LNCaP clone FGC (cell line): ENCODE measurements at regions not wholly inside any gene's neighbourhood (a gene's known extent, or its start where the extent isn't known, plus 50 kb on each side); places are given as distances from the start of the nearest gene placed in this dataset.
"Not testable (repeated sequence)": the region's sequence is repeated elsewhere in the genome, so short reads cannot be mapped to it uniquely, and the experiment has no call there.

ENCODE experiments used
- DNase-seq: peaks from one replicate; pipeline ENCODE4 v3.0.0-alpha.2; 2011; ENCODE audit warnings: low read depth
- H3K4me3 ChIP-seq: 2 replicates; pipeline ENCODE4 v1.5.1; 2011; ENCODE audit warnings: mild to moderate bottlenecking, low read depth, low read length, control low read depth
- CTCF ChIP-seq: IDR thresholded peaks from 2 replicates; pipeline ENCODE4 v1.5.1; 2012; ENCODE audit warnings: mild to moderate bottlenecking; ENCODE audit not compliant: control insufficient read depth, insufficient read depth; ENCODE audit errors: extremely low read depth

- no peak for DNase-seq
- no peak overlapping the region for H3K4me3 ChIP-seq
- no peak for TF ChIP-seq CTCF
Measured at GRCh38 chr11:50170115-50170514, 137.4 kb downstream of the OR4C45 start.

GRCh38 chr11:50174189-50174588 lies 141.5 kb downstream of the OR4C45 start:
- no peak for DNase-seq
- no peak overlapping the region for H3K4me3 ChIP-seq
- TF ChIP-seq CTCF, result peak; percentile 36

GRCh38 chr11:50174975-50175374 lies 142.3 kb downstream of the OR4C45 start:
- no peak for TF ChIP-seq CTCF
- H3K4me3 ChIP-seq, result no peak overlapping the region
- no peak for DNase-seq

- no peak for TF ChIP-seq CTCF
- no peak for DNase-seq
- no peak overlapping the region for H3K4me3 ChIP-seq
Measured at GRCh38 chr11:50178737-50179136, 146.1 kb downstream of the OR4C45 start.

- DNase-seq, result no peak
- no peak overlapping the region for H3K4me3 ChIP-seq
- no peak for TF ChIP-seq CTCF
Measured at GRCh38 chr11:50181334-50181733, 148.7 kb downstream of the OR4C45 start.

GRCh38 chr11:50182486-50182885 lies 149.8 kb downstream of the OR4C45 start:
- DNase-seq, result no peak
- no peak overlapping the region for H3K4me3 ChIP-seq
- TF ChIP-seq CTCF, result no peak

- not testable (repeated sequence) for DNase-seq, H3K4me3 ChIP-seq
Measured at GRCh38 chr11:50183170-50183569, 150.5 kb downstream of the OR4C45 start.

- H3K4me3 ChIP-seq, result no peak overlapping the region
- DNase-seq, result no peak
- TF ChIP-seq CTCF, result no peak
Measured at GRCh38 chr11:50186146-50186545, 153.5 kb downstream of the OR4C45 start.
